ENCODE measurements at regions not wholly inside any gene's neighbourhood (a gene's known extent, or its start where the extent isn't known, plus 50 kb on each side); places are given as distances from the start of the nearest gene placed in this dataset.
"Not testable (repeated sequence)": the region's sequence is repeated elsewhere in the genome, so short reads cannot be mapped to it uniquely, and the experiment has no call there.

GRCh38 chr3:104031598-104031997, 1335.1 kb upstream of the ALCAM start:
- DNase-seq (ENCODE audit: low spot score in 2 of 2) (no peak), ATAC-seq (no peak)
- H3K9me3 Mint-ChIP-seq, result peaks cover 13 to 22% of the 10 kb centered on the region in 2 donors
- no peak overlapping the region for H3K27ac Mint-ChIP-seq
- no peaks in the 10 kb centered on the region for H3K36me3 Mint-ChIP-seq

GRCh38 chr3:104032283-104032682, 1334.4 kb upstream of the ALCAM start:
- Mint-ChIP-seq H3K27ac (no peak overlapping the region), H3K36me3 (no peaks in the 10 kb centered on the region), H3K9me3 (peaks cover 13 to 22% of the 10 kb centered on the region in 2 donors)
- ATAC-seq (no peak), DNase-seq (ENCODE audit: low spot score in 2 of 2) (no peak)

- no peak overlapping the region for H3K27ac Mint-ChIP-seq
Measured at GRCh38 chr3:104040896-104041295, 1325.8 kb upstream of the ALCAM start.

GRCh38 chr3:104043001-104043543, 1323.6 kb upstream of the ALCAM start:
- H3K27ac Mint-ChIP-seq; ATAC-seq; H3K36me3 Mint-ChIP-seq; DNase-seq (ENCODE audit: low spot score in 2 of 2): not testable (repeated sequence)
- H3K9me3 Mint-ChIP-seq, result peaks cover 10 to 15% of the 10 kb centered on the region in 2 donors

More at GRCh38 chr3:104040896-104041295, 1325.8 kb upstream of the ALCAM start:
- ATAC-seq (no peak), DNase-seq (ENCODE audit: low spot score in 2 of 2) (no peak)
- H3K36me3 Mint-ChIP-seq, result no peaks in the 10 kb centered on the region
- H3K9me3 Mint-ChIP-seq, result peaks cover 10 to 12% of the 10 kb centered on the region in 2 donors

DNA sequence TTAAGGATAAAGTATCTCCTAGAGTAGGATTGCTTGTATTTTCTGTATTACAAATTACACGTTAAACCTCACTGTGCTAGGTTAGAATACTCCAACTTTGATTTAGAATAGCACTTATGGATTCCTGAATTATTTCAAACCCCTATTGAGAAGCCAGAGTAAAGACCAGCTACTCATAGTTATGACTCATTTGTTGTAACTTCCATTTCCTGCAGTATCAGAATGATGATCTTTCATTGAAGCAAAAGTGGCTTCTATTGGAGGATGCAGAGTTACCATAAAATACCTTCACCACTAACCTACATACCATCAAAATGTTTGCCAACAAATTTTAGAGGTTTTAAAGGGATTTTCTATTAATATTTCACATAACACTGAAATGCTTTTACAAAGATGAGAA, 1322.7 kb upstream of the ALCAM start:
- no peak for DNase-seq (ENCODE audit: low spot score in 2 of 2)
- no peak for ATAC-seq
- Mint-ChIP-seq H3K36me3 (no peaks in the 10 kb centered on the region), H3K27ac (no peak overlapping the region), H3K9me3 (peaks cover 6 to 12% of the 10 kb centered on the region in 2 donors)

DNA sequence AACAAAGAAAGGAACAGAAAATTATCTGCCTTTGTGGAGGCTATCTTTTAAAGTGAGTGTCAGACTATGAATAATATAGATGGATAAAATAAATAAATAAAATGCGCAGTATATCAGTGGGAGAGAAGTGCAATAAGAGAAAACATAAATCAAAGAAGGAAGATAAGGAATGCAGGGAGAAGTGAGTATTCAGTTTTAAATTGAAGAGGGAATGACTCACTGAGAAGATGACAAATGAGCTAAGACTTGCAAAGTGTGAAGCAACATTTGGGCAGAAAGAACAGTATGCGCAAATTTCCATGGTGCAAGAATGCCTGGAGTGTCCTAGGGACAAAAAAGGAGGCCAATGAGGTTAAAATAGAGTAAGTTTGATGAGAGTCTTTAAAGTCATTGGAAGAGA, 1300.1 kb upstream of the ALCAM start:
- H3K36me3 Mint-ChIP-seq, result no peaks in the 10 kb centered on the region
- H3K9me3 Mint-ChIP-seq, result peaks cover 3 to 4% of the 10 kb centered on the region in 2 donors
- no peak overlapping the region for H3K27ac Mint-ChIP-seq
- no peak for DNase-seq (ENCODE audit: low spot score in 2 of 2)
- no peak for ATAC-seq

- no peak overlapping the region for H3K27ac Mint-ChIP-seq
- H3K36me3 Mint-ChIP-seq, result no peaks in the 10 kb centered on the region
- ATAC-seq (no peak), DNase-seq (ENCODE audit: low spot score in 2 of 2) (no peak)
- peaks cover 4 to 7% of the 10 kb centered on the region in 2 donors for H3K9me3 Mint-ChIP-seq
Measured at GRCh38 chr3:104069114-104069513, 1297.6 kb upstream of the ALCAM start.

DNA sequence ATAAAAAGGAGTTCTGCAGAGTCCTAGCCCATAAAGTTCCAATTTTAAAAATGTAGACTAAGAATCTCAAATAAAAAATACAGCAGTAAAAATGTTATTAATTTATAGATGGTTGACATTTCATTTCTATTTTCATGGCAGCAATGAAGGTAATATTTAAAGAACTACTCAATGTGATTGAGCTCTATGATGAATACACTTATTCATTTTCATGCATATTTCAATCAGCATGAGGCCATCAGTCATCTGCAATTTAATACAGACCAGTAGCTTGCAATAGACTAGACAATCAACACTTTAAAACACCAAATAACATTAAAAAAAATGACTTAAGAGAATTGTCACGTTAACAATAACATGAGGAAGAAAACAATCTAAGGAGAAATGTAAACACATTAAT, 1295.8 kb upstream of the ALCAM start:
- DNase-seq (ENCODE audit: low spot score in 2 of 2) (no peak), ATAC-seq (no peak)
- no peak overlapping the region for H3K27ac Mint-ChIP-seq

GRCh38 chr3:104080088-104080626, 1286.6 kb upstream of the ALCAM start:
- Mint-ChIP-seq H3K27ac (no peak overlapping the region), H3K9me3 (no peaks in the 10 kb centered on the region), H3K36me3 (no peaks in the 10 kb centered on the region)
- ATAC-seq, result no peak
- DNase-seq (ENCODE audit: low spot score in 2 of 2), result no peak

More for the DNA sequence above, 1295.8 kb upstream of the ALCAM start:
- H3K9me3 Mint-ChIP-seq, result peaks cover 4 to 7% of the 10 kb centered on the region in 2 donors
- no peaks in the 10 kb centered on the region for H3K36me3 Mint-ChIP-seq

DNA sequence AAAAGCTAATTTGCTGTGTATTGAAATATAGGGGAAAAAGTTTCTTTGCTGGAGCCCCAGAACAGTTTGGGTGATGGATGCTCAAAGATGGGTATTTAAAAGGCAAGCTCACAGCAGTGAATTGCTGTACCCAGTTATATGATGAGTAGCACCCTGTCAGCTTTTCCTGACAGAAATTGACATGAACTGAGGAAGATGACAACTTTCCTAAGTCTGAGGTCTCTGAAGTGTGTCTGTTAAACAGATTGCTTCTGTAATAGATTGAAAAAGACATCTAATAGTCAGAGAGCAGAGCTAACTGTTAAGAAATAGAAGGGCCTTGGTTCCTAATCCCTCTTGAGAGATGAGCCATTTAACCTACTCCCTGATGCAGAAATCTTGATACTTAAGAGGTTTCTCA, 1278.0 kb upstream of the ALCAM start:
- Mint-ChIP-seq H3K9me3 (peaks cover 10 to 13% of the 10 kb centered on the region in 2 donors), H3K27ac (no peak overlapping the region), H3K36me3 (no peaks in the 10 kb centered on the region)
- DNase-seq (ENCODE audit: low spot score in 2 of 2) (no peak), ATAC-seq (no peak)

- not testable (repeated sequence) for ATAC-seq; DNase-seq (ENCODE audit: low spot score in 2 of 2); H3K27ac Mint-ChIP-seq; H3K36me3 Mint-ChIP-seq
- H3K9me3 Mint-ChIP-seq, result peaks cover 10 to 13% of the 10 kb centered on the region in 2 donors
Measured at GRCh38 chr3:104089987-104090386, 1276.7 kb upstream of the ALCAM start.

DNA sequence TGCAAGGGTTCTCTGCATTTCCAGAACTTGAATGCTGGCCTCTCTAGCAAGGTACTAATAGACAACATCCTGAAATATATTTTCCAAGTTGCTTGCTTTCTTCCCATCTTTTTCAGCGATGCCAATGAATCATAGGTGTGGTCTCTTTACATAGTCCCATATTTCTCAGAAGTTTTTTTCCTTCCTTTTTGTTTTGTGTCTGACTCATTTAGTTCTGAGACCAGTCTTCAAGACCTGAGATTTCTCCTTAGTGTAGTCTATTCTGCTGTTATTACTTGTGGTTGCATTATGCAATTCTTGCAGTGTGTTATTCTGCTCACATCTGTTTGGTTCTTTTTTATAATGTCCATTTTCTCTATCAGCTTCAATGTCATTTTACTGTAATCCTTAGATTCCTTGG, 1265.0 kb upstream of the ALCAM start:
- H3K27ac Mint-ChIP-seq, result no peak overlapping the region
- DNase-seq (ENCODE audit: low spot score in 2 of 2) (no peak), ATAC-seq (no peak)
- H3K36me3 Mint-ChIP-seq, result no peaks in the 10 kb centered on the region
- peaks cover 3 to 4% of the 10 kb centered on the region in 2 donors for H3K9me3 Mint-ChIP-seq

- ATAC-seq (peak in 1 of 2 donors; percentile 34), DNase-seq (ENCODE audit: low spot score in 2 of 2) (no peak)
- Mint-ChIP-seq H3K27ac (no peak overlapping the region), H3K36me3 (no peaks in the 10 kb centered on the region), H3K9me3 (peaks cover 3 to 4% of the 10 kb centered on the region in 2 donors)
Measured at GRCh38 chr3:104102386-104102785, 1264.3 kb upstream of the ALCAM start.

- no peak for ATAC-seq
- H3K36me3 Mint-ChIP-seq, result no peaks in the 10 kb centered on the region
- H3K9me3 Mint-ChIP-seq, result peaks cover 0 to 2% of the 10 kb centered on the region in 2 donors
- no peak for DNase-seq (ENCODE audit: low spot score in 2 of 2)
- H3K27ac Mint-ChIP-seq, result no peak overlapping the region
Measured at GRCh38 chr3:104106276-104106675, 1260.4 kb upstream of the ALCAM start.

GRCh38 chr3:104108522-104108921, 1258.2 kb upstream of the ALCAM start:
- ATAC-seq, result no peak
- Mint-ChIP-seq H3K9me3 (peaks cover 5 to 9% of the 10 kb centered on the region in 2 donors), H3K27ac (no peak overlapping the region), H3K36me3 (peaks cover 0 to 5% of the 10 kb centered on the region in 2 donors)
- DNase-seq (ENCODE audit: low spot score in 2 of 2), result no peak

GRCh38 chr3:104126463-104126862, 1240.2 kb upstream of the ALCAM start:
- peaks cover 11 to 21% of the 10 kb centered on the region in 2 donors for H3K9me3 Mint-ChIP-seq
- peaks cover 0 to 9% of the 10 kb centered on the region in 2 donors for H3K36me3 Mint-ChIP-seq
- H3K27ac Mint-ChIP-seq, result no peak overlapping the region
- ATAC-seq (no peak), DNase-seq (ENCODE audit: low spot score in 2 of 2) (no peak)

- no peak for DNase-seq (ENCODE audit: low spot score in 2 of 2)
- H3K27ac Mint-ChIP-seq, result no peak overlapping the region
- peaks cover 0 to 9% of the 10 kb centered on the region in 2 donors for H3K36me3 Mint-ChIP-seq
- no peak for ATAC-seq
- H3K9me3 Mint-ChIP-seq, result peaks cover 11 to 21% of the 10 kb centered on the region in 2 donors
Measured at GRCh38 chr3:104126864-104127553, 1239.7 kb upstream of the ALCAM start.

- Mint-ChIP-seq H3K9me3 (peaks cover 11 to 21% of the 10 kb centered on the region in 2 donors), H3K36me3 (peaks cover 0 to 9% of the 10 kb centered on the region in 2 donors), H3K27ac (no peak overlapping the region)
- ATAC-seq (no peak), DNase-seq (ENCODE audit: low spot score in 2 of 2) (no peak)
Measured at GRCh38 chr3:104127830-104128229, 1238.9 kb upstream of the ALCAM start.

Data from activated naive CD4-positive, alpha-beta T cell treated with anti-CD3 and anti-CD28 coated beads, Interleukin-2, amount 50 U/mL, for 72 hours (primary cell).